ENCODE measurements at regions not wholly inside any gene's neighbourhood (a gene's known extent, or its start where the extent isn't known, plus 50 kb on each side); places are given as distances from the start of the nearest gene placed in this dataset.

- H3K27me3 ChIP-seq (ENCODE audit: control insufficient read depth, insufficient read depth, low read length) = peaks cover 8% of the 10 kb centered on the region
- H3K4me1 ChIP-seq (ENCODE audit: control insufficient read depth, insufficient read depth, low read length) = peaks cover 6% of the 10 kb centered on the region
- no peak overlapping the region for H3K4me3 ChIP-seq (ENCODE audit: low read depth, low read length)
- H3K36me3 ChIP-seq (ENCODE audit: control insufficient read depth, insufficient read depth, low read length) = no peaks in the 10 kb centered on the region
- H3K9me3 ChIP-seq (ENCODE audit: control insufficient read depth, insufficient read depth, low read length) = peaks cover 3% of the 10 kb centered on the region
- H3K9ac ChIP-seq (ENCODE audit: low read depth, low read length) = no peak overlapping the region
Observed at GRCh38 chr18:34114996-34115395, 109.7 kb downstream of the NOL4 start.

- no peaks in the 10 kb centered on the region for H3K27me3 ChIP-seq (ENCODE audit: control insufficient read depth, insufficient read depth, low read length)
- no peak overlapping the region for H3K9ac ChIP-seq (ENCODE audit: low read depth, low read length)
- no peaks in the 10 kb centered on the region for H3K9me3 ChIP-seq (ENCODE audit: control insufficient read depth, insufficient read depth, low read length)
- no peaks in the 10 kb centered on the region for H3K4me1 ChIP-seq (ENCODE audit: control insufficient read depth, insufficient read depth, low read length)
- no peaks in the 10 kb centered on the region for H3K36me3 ChIP-seq (ENCODE audit: control insufficient read depth, insufficient read depth, low read length)
- H3K4me3 ChIP-seq (ENCODE audit: low read depth, low read length) = no peak overlapping the region
Observed at GRCh38 chr18:34108206-34108605, 116.5 kb downstream of the NOL4 start.

GRCh38 chr18:34098109-34098508, 126.6 kb downstream of the NOL4 start:
- H3K4me3 ChIP-seq (ENCODE audit: low read depth, low read length) = no peak overlapping the region
- no peaks in the 10 kb centered on the region for H3K4me1 ChIP-seq (ENCODE audit: control insufficient read depth, insufficient read depth, low read length)
- no peaks in the 10 kb centered on the region for H3K36me3 ChIP-seq (ENCODE audit: control insufficient read depth, insufficient read depth, low read length)
- H3K9me3 ChIP-seq (ENCODE audit: control insufficient read depth, insufficient read depth, low read length) = no peaks in the 10 kb centered on the region
- no peak overlapping the region for H3K9ac ChIP-seq (ENCODE audit: low read depth, low read length)
- no peaks in the 10 kb centered on the region for H3K27me3 ChIP-seq (ENCODE audit: control insufficient read depth, insufficient read depth, low read length)

- Histone ChIP-seq H3K36me3 (ENCODE audit: control insufficient read depth, insufficient read depth, low read length) (no peaks in the 10 kb centered on the region), H3K9me3 (ENCODE audit: control insufficient read depth, insufficient read depth, low read length) (no peaks in the 10 kb centered on the region)
Observed at GRCh38 chr18:34097312-34097711, 127.4 kb downstream of the NOL4 start.

GRCh38 chr18:34094148-34094547, 130.6 kb downstream of the NOL4 start:
- Histone ChIP-seq H3K36me3 (ENCODE audit: control insufficient read depth, insufficient read depth, low read length) (no peaks in the 10 kb centered on the region), H3K4me1 (ENCODE audit: control insufficient read depth, insufficient read depth, low read length) (no peaks in the 10 kb centered on the region), H3K4me3 (ENCODE audit: low read depth, low read length) (no peak overlapping the region), H3K27me3 (ENCODE audit: control insufficient read depth, insufficient read depth, low read length) (no peaks in the 10 kb centered on the region), H3K9me3 (ENCODE audit: control insufficient read depth, insufficient read depth, low read length) (no peaks in the 10 kb centered on the region), H3K9ac (ENCODE audit: low read depth, low read length) (no peak overlapping the region)

More at GRCh38 chr18:34097312-34097711, 127.4 kb downstream of the NOL4 start:
- no peak overlapping the region for H3K9ac ChIP-seq (ENCODE audit: low read depth, low read length)
- no peaks in the 10 kb centered on the region for H3K27me3 ChIP-seq (ENCODE audit: control insufficient read depth, insufficient read depth, low read length)
- no peaks in the 10 kb centered on the region for H3K4me1 ChIP-seq (ENCODE audit: control insufficient read depth, insufficient read depth, low read length)
- H3K4me3 ChIP-seq (ENCODE audit: low read depth, low read length) = no peak overlapping the region

GRCh38 chr18:34092796-34093195, 131.9 kb downstream of the NOL4 start:
- no peak overlapping the region for H3K4me3 ChIP-seq (ENCODE audit: low read depth, low read length)
- no peaks in the 10 kb centered on the region for H3K36me3 ChIP-seq (ENCODE audit: control insufficient read depth, insufficient read depth, low read length)
- no peaks in the 10 kb centered on the region for H3K4me1 ChIP-seq (ENCODE audit: control insufficient read depth, insufficient read depth, low read length)
- no peak overlapping the region for H3K9ac ChIP-seq (ENCODE audit: low read depth, low read length)
- H3K9me3 ChIP-seq (ENCODE audit: control insufficient read depth, insufficient read depth, low read length) = no peaks in the 10 kb centered on the region
- no peaks in the 10 kb centered on the region for H3K27me3 ChIP-seq (ENCODE audit: control insufficient read depth, insufficient read depth, low read length)

- H3K9ac ChIP-seq (ENCODE audit: low read depth, low read length) = no peak overlapping the region
- no peaks in the 10 kb centered on the region for H3K9me3 ChIP-seq (ENCODE audit: control insufficient read depth, insufficient read depth, low read length)
- no peaks in the 10 kb centered on the region for H3K27me3 ChIP-seq (ENCODE audit: control insufficient read depth, insufficient read depth, low read length)
- no peaks in the 10 kb centered on the region for H3K36me3 ChIP-seq (ENCODE audit: control insufficient read depth, insufficient read depth, low read length)
- H3K4me3 ChIP-seq (ENCODE audit: low read depth, low read length) = no peak overlapping the region
- no peaks in the 10 kb centered on the region for H3K4me1 ChIP-seq (ENCODE audit: control insufficient read depth, insufficient read depth, low read length)
Observed at GRCh38 chr18:34086370-34086769, 138.3 kb downstream of the NOL4 start.

GRCh38 chr18:34085140-34085739, 139.5 kb downstream of the NOL4 start:
- H3K4me1 ChIP-seq (ENCODE audit: control insufficient read depth, insufficient read depth, low read length) = no peaks in the 10 kb centered on the region
- no peaks in the 10 kb centered on the region for H3K27me3 ChIP-seq (ENCODE audit: control insufficient read depth, insufficient read depth, low read length)
- H3K4me3 ChIP-seq (ENCODE audit: low read depth, low read length) = no peak overlapping the region
- no peak overlapping the region for H3K9ac ChIP-seq (ENCODE audit: low read depth, low read length)
- no peaks in the 10 kb centered on the region for H3K9me3 ChIP-seq (ENCODE audit: control insufficient read depth, insufficient read depth, low read length)
- no peaks in the 10 kb centered on the region for H3K36me3 ChIP-seq (ENCODE audit: control insufficient read depth, insufficient read depth, low read length)

- H3K9ac ChIP-seq (ENCODE audit: low read depth, low read length) = no peak overlapping the region
Observed at GRCh38 chr18:34084635-34085034, 140.1 kb downstream of the NOL4 start.

GRCh38 chr18:34083910-34084535, 140.7 kb downstream of the NOL4 start:
- H3K4me3 ChIP-seq (ENCODE audit: low read depth, low read length) = no peak overlapping the region

More at GRCh38 chr18:34084635-34085034, 140.1 kb downstream of the NOL4 start:
- H3K27me3 ChIP-seq (ENCODE audit: control insufficient read depth, insufficient read depth, low read length) = no peaks in the 10 kb centered on the region
- no peaks in the 10 kb centered on the region for H3K9me3 ChIP-seq (ENCODE audit: control insufficient read depth, insufficient read depth, low read length)
- no peaks in the 10 kb centered on the region for H3K4me1 ChIP-seq (ENCODE audit: control insufficient read depth, insufficient read depth, low read length)
- no peaks in the 10 kb centered on the region for H3K36me3 ChIP-seq (ENCODE audit: control insufficient read depth, insufficient read depth, low read length)
- no peak overlapping the region for H3K4me3 ChIP-seq (ENCODE audit: low read depth, low read length)

GRCh38 chr18:34077599-34077998, 147.1 kb downstream of the NOL4 start:
- H3K27me3 ChIP-seq (ENCODE audit: control insufficient read depth, insufficient read depth, low read length) = no peaks in the 10 kb centered on the region
- no peaks in the 10 kb centered on the region for H3K9me3 ChIP-seq (ENCODE audit: control insufficient read depth, insufficient read depth, low read length)
- H3K4me1 ChIP-seq (ENCODE audit: control insufficient read depth, insufficient read depth, low read length) = no peaks in the 10 kb centered on the region
- no peaks in the 10 kb centered on the region for H3K36me3 ChIP-seq (ENCODE audit: control insufficient read depth, insufficient read depth, low read length)
- no peak overlapping the region for H3K4me3 ChIP-seq (ENCODE audit: low read depth, low read length)
- no peak overlapping the region for H3K9ac ChIP-seq (ENCODE audit: low read depth, low read length)

More at GRCh38 chr18:34083910-34084535, 140.7 kb downstream of the NOL4 start:
- no peak overlapping the region for H3K9ac ChIP-seq (ENCODE audit: low read depth, low read length)
- no peaks in the 10 kb centered on the region for H3K4me1 ChIP-seq (ENCODE audit: control insufficient read depth, insufficient read depth, low read length)
- no peaks in the 10 kb centered on the region for H3K27me3 ChIP-seq (ENCODE audit: control insufficient read depth, insufficient read depth, low read length)
- no peaks in the 10 kb centered on the region for H3K9me3 ChIP-seq (ENCODE audit: control insufficient read depth, insufficient read depth, low read length)
- H3K36me3 ChIP-seq (ENCODE audit: control insufficient read depth, insufficient read depth, low read length) = no peaks in the 10 kb centered on the region
